Loucy (cell line): ENCODE measurements at regions not wholly inside any gene's neighbourhood (a gene's known extent, or its start where the extent isn't known, plus 50 kb on each side); places are given as distances from the start of the nearest gene placed in this dataset.

Experiments
- H2AFZ ChIP-seq: fragments of 200-600 bp; sonication (generic); 2 replicates; pipeline ENCODE4 v1.6.0; 2016; ENCODE audit warnings: antibody characterized with exemption, mild to moderate bottlenecking, low read length, moderate library complexity
- H3F3A ChIP-seq: fragments of 200-600 bp; 2 replicates; pipeline ENCODE4 v1.6.0; 2016; ENCODE audit warnings: antibody characterized with exemption, low read depth, mild to moderate bottlenecking
- H3K27me3 ChIP-seq: fragments of 200-600 bp; sonication (generic); 2 replicates; pipeline ENCODE4 v1.6.1; 2014; ENCODE audit warnings: low read length, mild to moderate bottlenecking; ENCODE audit not compliant: insufficient read depth, poor library complexity, severe bottlenecking
- H3K36me3 ChIP-seq: fragments of 200-600 bp; sonication (generic); 2 replicates; pipeline ENCODE4 v1.6.1; 2016; ENCODE audit warnings: low read length; ENCODE audit not compliant: insufficient read depth
- H3K4me1 ChIP-seq: fragments of 200-600 bp; sonication (generic); 2 replicates; pipeline ENCODE4 v1.5.1; 2014; ENCODE audit warnings: low read length, mild to moderate bottlenecking; ENCODE audit not compliant: insufficient read depth, poor library complexity, severe bottlenecking
- H3K4me2 ChIP-seq: fragments of 200-600 bp; sonication (generic); 2 replicates; pipeline ENCODE4 v1.6.0; 2014; ENCODE audit warnings: antibody characterized with exemption, low read length, low read depth, mild to moderate bottlenecking; ENCODE audit not compliant: poor library complexity, severe bottlenecking
- H3K4me3 ChIP-seq: fragments of 200-600 bp; sonication (generic); 2 replicates; pipeline ENCODE4 v1.5.1; 2014; ENCODE audit warnings: low read length, mild to moderate bottlenecking, mixed read lengths; ENCODE audit not compliant: poor library complexity, severe bottlenecking
- H3K79me2 ChIP-seq: fragments of 200-600 bp; sonication (generic); 2 replicates; pipeline ENCODE4 v1.6.1; 2014; ENCODE audit warnings: low read length; ENCODE audit not compliant: insufficient read depth
- H3K9ac ChIP-seq: fragments of 200-600 bp; sonication (generic); 2 replicates; pipeline ENCODE4 v1.6.0; 2014; ENCODE audit warnings: mild to moderate bottlenecking, low read depth, low read length, moderate library complexity; ENCODE audit not compliant: poor library complexity, severe bottlenecking
- H3K9me2 ChIP-seq: fragments of 200-600 bp; sonication (generic); replicated peaks from 2 replicates; pipeline ENCODE4 v1.6.1; 2016; ENCODE audit warnings: low read depth, low read length, mixed read lengths
- H3K9me3 ChIP-seq: fragments of 200-600 bp; sonication (generic); 2 replicates; pipeline ENCODE4 v1.6.1; 2014; ENCODE audit warnings: mild to moderate bottlenecking, antibody characterized with exemption, low read length, low read depth; ENCODE audit not compliant: insufficient read depth
- H4K20me1 ChIP-seq: fragments of 200-600 bp; sonication (generic); 2 replicates; pipeline ENCODE4 v1.6.0; 2014; ENCODE audit warnings: antibody characterized with exemption, low read length, mild to moderate bottlenecking; ENCODE audit not compliant: insufficient read depth, poor library complexity, severe bottlenecking
- CTCF ChIP-seq: fragments of 200-600 bp; sonication (generic); conservative IDR thresholded peaks from 2 replicates; pipeline ENCODE4 v1.5.1; 2014; ENCODE audit warnings: mild to moderate bottlenecking, antibody characterized with exemption, low read length
- EZH2phosphoT487 ChIP-seq: fragments of 200-600 bp; IDR thresholded peaks from 2 replicates; pipeline ENCODE4 v1.6.1; 2018; ENCODE audit warnings: antibody characterized with exemption, mild to moderate bottlenecking, moderate library complexity, borderline replicate concordance

- H2AFZ ChIP-seq, result no peak overlapping the region
- H3K27me3 ChIP-seq, result no peaks in the 10 kb centered on the region
- no peaks in the 10 kb centered on the region for H3K9me2 ChIP-seq
- no peak overlapping the region for H3K4me2 ChIP-seq
- TF ChIP-seq EZH2phosphoT487, result no peak
- no peak for TF ChIP-seq CTCF
- H3K9me3 ChIP-seq, result no peaks in the 10 kb centered on the region
- H4K20me1 ChIP-seq, result no peaks in the 10 kb centered on the region
- no peak overlapping the region for H3K4me3 ChIP-seq
- no peaks in the 10 kb centered on the region for H3K79me2 ChIP-seq
- H3K4me1 ChIP-seq, result no peaks in the 10 kb centered on the region
- no peaks in the 10 kb centered on the region for H3K36me3 ChIP-seq
- no peaks in the 10 kb centered on the region for H3F3A ChIP-seq
- H3K9ac ChIP-seq, result no peak overlapping the region
Measured at GRCh38 chr1:213550804-213551203, 437.0 kb upstream of the PROX1 start.

GRCh38 chr1:213552045-213552444, 435.7 kb upstream of the PROX1 start:
- Histone ChIP-seq H3K27me3 (no peaks in the 10 kb centered on the region), H3K4me2 (no peak overlapping the region), H3K36me3 (no peaks in the 10 kb centered on the region), H2AFZ (no peak overlapping the region), H3K9me3 (no peaks in the 10 kb centered on the region), H3F3A (no peaks in the 10 kb centered on the region), H3K9ac (no peak overlapping the region), H3K4me3 (no peak overlapping the region), H3K4me1 (no peaks in the 10 kb centered on the region), H4K20me1 (no peaks in the 10 kb centered on the region), H3K9me2 (no peaks in the 10 kb centered on the region), H3K79me2 (no peaks in the 10 kb centered on the region)
- no peak for TF ChIP-seq EZH2phosphoT487
- no peak for TF ChIP-seq CTCF

GRCh38 chr1:213560226-213560625, 427.5 kb upstream of the PROX1 start:
- Histone ChIP-seq H3K4me3 (no peak overlapping the region), H2AFZ (no peak overlapping the region), H3K4me2 (no peak overlapping the region), H3K9me2 (no peaks in the 10 kb centered on the region), H3K4me1 (no peaks in the 10 kb centered on the region), H3K9me3 (no peaks in the 10 kb centered on the region), H3K9ac (no peak overlapping the region), H4K20me1 (no peaks in the 10 kb centered on the region), H3F3A (no peaks in the 10 kb centered on the region), H3K27me3 (no peaks in the 10 kb centered on the region), H3K79me2 (no peaks in the 10 kb centered on the region), H3K36me3 (no peaks in the 10 kb centered on the region)
- TF ChIP-seq CTCF, result no peak
- TF ChIP-seq EZH2phosphoT487, result no peak
